G401.6 (cell line): ENCODE measurements at regions not wholly inside any gene's neighbourhood (a gene's known extent, or its start where the extent isn't known, plus 50 kb on each side); places are given as distances from the start of the nearest gene placed in this dataset.
"Not testable (repeated sequence)": the region's sequence is repeated elsewhere in the genome, so short reads cannot be mapped to it uniquely, and the experiment has no call there.

Experiments
- FAIRE-seq: peaks from 2 replicates; lab custom pipeline; 2012; peaks lifted over from hg19 to GRCh38; lab: Jason Lieb, UNC

DNA sequence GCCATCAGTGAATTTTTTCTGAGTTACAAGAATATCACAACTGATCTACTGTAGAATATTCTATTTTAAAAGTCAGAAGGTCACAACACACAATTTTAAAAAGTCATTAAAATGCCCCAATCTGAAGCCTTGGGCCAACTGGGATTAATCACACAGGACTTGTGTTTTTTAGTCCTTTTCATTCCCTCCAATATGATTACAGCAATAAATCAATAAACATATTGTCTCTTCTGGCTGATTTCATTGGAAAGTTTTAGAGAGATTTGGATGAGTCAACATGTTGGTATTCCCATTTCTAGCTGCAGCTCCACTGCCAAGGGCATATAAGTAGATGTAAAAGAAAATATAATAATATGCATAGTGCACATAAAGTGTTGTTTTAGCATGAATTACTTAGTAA is 85.8 kb downstream of the NIBAN1 start:
- no peak for FAIRE-seq

DNA sequence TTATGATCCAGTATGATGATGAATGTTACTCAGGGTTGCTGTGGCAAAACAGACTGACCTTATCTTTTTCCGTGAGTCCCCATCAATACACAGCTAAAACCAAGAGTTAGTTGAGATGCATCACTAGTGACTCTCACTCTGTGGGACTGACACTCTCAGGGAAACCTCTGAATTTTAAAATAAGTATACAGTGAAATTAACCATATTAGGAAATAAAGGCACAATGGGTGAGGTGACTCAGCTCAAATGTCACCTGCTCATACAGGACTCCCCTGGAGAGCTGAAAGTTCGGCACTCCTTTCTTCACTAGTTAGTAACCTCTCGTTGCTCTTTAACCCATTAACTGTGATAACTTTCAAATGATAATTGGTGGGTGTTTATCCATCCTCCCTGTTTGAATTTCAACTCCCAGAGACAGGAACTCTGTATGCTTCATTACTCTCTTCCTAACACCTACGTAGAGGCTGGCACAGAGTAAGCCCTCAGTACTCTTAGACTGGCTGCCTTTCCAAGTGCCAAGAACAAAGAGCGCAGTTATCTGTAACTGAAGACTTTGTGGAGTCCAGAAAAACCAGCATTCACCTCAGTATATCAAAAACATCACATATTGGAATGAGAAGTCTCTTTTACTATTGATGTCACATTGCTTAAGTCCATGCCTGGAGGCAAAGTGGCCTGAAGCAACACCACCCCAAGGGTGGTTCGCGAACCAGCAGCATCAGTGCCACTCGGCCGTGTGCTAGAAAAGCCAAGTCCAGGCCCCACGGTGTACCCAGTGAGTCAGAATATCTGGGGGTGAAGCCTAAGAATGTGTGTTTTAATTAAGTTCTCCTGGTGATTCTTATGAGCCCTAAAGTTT is 91.1 kb downstream of the NIBAN1 start:
- FAIRE-seq: no peak

DNA sequence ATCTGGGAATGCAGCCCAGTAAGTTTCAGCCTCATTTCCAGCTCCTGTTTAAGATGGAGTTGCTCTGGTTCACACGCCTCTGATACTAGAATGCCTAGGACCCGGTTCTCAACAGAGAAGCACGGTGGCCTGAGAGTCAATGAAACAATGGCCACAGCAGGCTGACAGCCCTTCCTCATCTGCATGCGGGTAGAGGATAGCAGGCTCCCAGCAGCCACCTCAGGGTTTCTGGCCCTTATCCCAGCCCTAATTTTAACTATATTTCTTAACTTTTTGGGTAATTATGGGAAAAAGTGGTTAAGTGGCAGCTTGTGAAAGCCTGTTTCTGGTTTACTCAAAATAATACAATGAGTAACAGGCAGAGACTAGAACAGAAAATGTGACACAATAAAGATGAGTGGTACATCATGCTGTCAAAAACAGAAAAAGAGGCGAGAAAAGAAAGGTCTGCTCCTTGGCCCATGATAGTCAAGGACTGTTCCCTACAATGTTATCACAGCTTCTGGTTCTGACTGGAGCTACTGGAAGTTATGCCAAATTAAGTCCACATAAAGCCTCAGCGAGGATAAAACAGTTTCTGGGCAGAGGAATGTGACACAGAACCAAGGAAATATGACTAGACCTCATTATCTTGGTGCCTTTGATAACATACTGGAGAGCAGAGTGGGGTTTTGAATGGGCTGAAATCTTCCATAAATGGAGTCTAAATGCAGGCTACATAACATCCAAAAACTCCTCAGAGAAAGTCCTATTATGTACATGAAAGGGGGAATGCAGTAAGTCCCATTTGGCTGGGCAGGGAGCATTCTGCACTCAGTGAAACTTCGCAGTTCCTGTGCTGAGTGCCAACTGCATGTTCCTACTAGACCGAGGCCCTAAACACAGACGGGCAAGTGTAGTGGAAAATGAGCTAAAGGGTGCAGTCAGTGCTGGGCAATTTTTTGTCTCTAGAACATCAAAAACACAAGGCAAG is 92.1 kb downstream of the NIBAN1 start:
- no peak for FAIRE-seq

- FAIRE-seq: no peak
Observed at GRCh38 chr1:184879876-184880557, 94.3 kb downstream of the NIBAN1 start.

DNA sequence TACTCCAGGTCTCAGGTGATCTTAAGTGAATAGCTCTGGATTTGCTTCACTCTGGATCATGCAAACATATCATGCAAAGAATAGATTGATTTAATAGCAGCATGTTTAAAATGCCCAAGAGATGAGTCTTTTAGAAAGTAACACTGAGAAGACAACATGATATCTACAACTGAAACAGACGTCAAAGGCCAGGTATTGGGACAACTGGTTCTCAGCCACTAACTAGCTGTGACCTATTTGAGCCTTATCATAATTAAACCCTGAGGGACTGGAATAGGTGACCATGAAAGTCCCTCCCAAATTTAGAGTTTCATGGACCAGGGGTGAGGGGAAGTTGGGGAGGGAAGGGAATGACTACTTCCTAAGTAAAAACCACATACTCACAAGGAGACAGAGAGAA is 95.7 kb downstream of the NIBAN1 start:
- FAIRE-seq: no peak

GRCh38 chr1:184878002-184878401 is 96.3 kb downstream of the NIBAN1 start:
- no peak for FAIRE-seq

DNA sequence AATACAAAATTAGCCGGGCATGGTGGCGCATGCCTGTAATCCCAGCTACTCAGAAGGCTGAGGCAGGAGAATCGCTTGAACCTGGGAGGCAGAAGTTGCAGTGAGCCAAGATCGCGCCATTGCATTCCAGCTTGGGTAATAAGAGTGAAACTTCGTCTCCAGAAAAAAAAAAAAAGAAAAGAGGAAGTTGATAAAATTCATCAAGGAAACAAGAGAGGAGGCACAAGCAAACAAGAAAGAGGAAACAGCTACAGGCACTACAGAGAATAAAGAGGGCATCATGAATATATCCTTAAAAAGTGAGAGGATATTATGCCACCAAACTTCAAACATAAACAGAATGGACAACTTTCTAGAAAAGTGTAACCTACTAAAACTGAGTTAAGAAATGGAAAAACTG is 98.3 kb downstream of the NIBAN1 start:
- FAIRE-seq: not testable (repeated sequence)

- no peak for FAIRE-seq
Observed at GRCh38 chr1:184875218-184875617, 99.1 kb downstream of the NIBAN1 start.

- no peak for FAIRE-seq
Observed at GRCh38 chr1:184870319-184870718, 104.0 kb downstream of the NIBAN1 start.

- no peak for FAIRE-seq
Observed at GRCh38 chr1:184867866-184868689, 106.2 kb downstream of the NIBAN1 start.

DNA sequence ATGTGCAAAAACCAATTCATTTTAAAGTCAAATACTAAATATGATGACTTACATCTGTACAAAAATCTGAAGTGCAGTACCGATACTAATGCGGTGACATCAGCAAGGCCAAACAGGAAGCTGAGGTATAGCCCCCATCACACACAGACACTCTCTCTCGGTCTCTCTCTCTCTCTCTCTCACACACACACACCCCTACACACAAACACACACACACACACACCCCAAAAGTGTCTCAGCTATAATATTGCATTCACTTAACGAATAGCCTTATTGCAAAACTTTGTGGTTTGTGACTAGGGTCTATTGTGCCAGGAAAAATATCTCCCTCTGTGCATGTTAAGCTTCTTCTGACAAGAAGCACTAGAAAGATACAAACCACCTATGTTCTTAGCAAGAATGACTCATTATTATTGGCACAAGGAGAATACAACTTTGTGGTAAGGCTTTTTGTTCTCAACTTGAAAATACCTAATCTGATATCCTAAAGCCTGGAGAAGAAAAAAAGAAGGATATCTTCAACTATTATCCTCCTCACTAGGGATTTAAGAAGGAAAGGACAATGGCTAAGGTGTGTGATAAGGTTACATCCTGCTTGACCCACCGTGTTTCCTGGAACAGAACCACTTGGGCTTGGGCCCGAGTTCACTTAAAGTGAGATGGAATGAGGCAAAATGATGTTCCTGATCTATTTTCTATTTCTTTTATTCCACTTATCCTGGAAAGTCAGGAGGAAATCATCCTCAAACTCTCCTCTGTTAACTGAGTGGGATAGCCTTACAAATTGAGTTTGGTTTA is 107.1 kb downstream of the NIBAN1 start:
- no peak for FAIRE-seq

DNA sequence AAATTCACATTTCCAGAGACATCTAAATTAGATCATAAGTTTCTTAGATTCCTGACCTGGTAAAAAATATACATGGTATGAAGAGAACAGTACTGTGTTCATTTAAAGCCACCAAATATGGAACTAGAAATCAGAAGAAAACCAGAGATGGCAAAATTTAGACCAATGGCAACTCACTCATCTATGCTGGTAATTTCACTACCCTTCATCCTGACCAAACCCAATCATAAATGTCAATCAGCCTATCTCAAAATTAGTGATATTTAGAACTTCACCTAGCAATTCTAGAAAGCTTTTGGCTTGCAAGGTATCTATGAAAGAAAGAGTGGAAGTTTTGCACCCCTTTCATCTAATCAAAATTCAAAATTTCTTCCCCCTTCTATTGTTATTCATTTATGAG is 107.7 kb downstream of the NIBAN1 start:
- no peak for FAIRE-seq

GRCh38 chr1:184865831-184866230 is 108.5 kb downstream of the NIBAN1 start:
- no peak for FAIRE-seq

DNA sequence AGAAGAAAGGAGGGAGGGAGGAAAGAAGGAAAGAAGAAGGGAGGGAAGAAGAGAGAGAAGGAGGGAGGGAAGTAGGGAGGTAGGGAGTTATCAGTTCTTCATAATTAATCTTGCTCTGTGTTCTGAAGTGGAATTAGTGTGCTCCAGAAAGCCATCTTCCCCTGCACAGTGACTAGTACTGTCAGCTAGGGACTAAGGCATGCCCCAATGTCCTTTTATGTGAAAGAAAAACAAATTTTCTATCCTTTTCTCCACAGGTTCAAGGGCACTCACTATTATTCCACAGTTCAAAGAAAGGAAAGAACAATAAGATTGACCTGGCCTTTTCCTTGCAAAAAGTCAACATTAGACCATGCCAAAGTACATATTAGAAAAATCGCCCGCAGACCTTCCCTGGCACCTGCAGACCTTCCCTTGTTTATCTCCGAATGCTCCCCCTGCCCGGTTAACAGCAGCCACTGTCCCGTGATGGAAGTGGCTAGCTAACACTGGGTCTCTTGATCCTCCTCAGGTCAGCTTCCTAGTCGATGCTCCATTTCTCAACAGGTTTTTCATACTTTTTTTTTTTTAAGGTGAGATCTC is 107.2 kb upstream of the EDEM3 start:
- FAIRE-seq: no peak

- FAIRE-seq: no peak
Observed at GRCh38 chr1:184860985-184861754, 106.5 kb upstream of the EDEM3 start.

DNA sequence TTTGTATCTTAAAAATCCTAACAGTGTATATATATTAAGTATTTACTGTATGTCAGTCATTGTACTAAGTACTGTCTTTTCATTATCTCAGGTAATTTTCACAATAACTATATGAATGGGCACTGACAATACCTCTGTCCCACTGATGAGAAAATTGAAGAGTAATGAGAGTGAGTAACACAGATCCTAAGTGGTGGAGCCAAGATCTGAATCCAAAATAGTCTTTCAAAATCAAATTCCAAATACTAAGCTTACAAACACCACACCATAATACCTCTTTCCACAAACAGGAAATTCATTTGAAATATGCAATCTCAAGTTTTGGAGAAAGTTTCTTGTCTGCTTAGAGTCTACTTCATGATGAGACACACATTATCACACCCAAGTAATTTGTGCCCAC is 105.9 kb upstream of the EDEM3 start:
- FAIRE-seq: no peak

GRCh38 chr1:184859381-184860105 is 104.9 kb upstream of the EDEM3 start:
- no peak for FAIRE-seq

DNA sequence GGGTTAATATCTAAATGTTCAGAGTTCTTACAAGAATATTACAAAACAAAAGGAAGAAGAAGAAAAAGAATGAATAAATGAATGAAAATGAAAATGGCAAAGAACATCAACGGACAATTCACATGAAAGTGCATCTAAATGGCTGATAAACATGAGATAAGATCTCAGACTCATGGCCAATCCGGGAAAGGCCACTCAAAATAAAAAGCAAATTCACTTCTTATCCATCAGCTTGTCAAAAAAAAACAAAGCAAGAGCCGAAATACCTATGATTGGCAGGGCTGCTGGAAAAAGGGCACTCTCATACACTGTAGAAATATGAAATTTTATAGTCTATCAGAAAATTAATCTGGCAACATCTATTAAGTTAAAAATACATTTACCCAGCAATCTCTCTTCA is 103.6 kb upstream of the EDEM3 start:
- no peak for FAIRE-seq
